Activated B cell treated with CpG ODN at 0.5 μM for 24 hours (primary cell): ENCODE measurements at regions not wholly inside any gene's neighbourhood (a gene's known extent, or its start where the extent isn't known, plus 50 kb on each side); places are given as distances from the start of the nearest gene placed in this dataset.

Source experiments
- ATAC-seq: fragments of 200-7000 bp; cut with Tn5 transposase; one replicate; pipeline ENCODE4 v1.10.0; 2021; ENCODE audit warnings: low read depth, mild to moderate bottlenecking, moderate library complexity
- CTCF ChIA-PET: fragments of 350-600 bp; sonication (Branson Sonifier 250); formaldehyde crosslinking; loops from one replicate; lab custom pipeline; 2021; ENCODE audit warnings: antibody characterized with exemption; lab: Charles Lee
- POLR2A ChIA-PET: fragments of 350-600 bp; sonication (Branson Sonifier 250); formaldehyde crosslinking; loops from one replicate; lab custom pipeline; 2021; ENCODE audit warnings: antibody characterized with exemption; lab: Charles Lee
- DNase-seq: peaks from one replicate; pipeline ENCODE4 v3.0.0; 2022
- H3K27ac Mint-ChIP-seq: one replicate; pipeline ENCODE4 v1.8.0; 2020; ENCODE audit warnings: mixed read lengths
- H3K27me3 Mint-ChIP-seq: one replicate; pipeline ENCODE4 v1.8.0; 2021; ENCODE audit warnings: mixed read lengths
- H3K36me3 Mint-ChIP-seq: one replicate; pipeline ENCODE4 v1.8.0; 2021; ENCODE audit warnings: low read depth, mixed read lengths
- H3K4me1 Mint-ChIP-seq: one replicate; pipeline ENCODE4 v1.8.0; 2021; ENCODE audit warnings: mixed read lengths
- H3K4me3 Mint-ChIP-seq: one replicate; pipeline ENCODE4 v1.8.0; 2020; ENCODE audit warnings: mild to moderate bottlenecking, mixed read lengths
- H3K9me3 Mint-ChIP-seq: one replicate; pipeline ENCODE4 v1.8.0; 2020; ENCODE audit warnings: mixed read lengths
- CTCF ChIP-seq: fragments of 200-600 bp; IDR thresholded peaks from one replicate; pipeline ENCODE4 v1.8.0; 2022; ENCODE audit warnings: antibody characterized with exemption, mild to moderate bottlenecking
- intact Hi-C: fragments of 100-400 bp; cut with micrococcal nuclease; formaldehyde crosslinking; loops from one replicate; pipeline ENCODE4 v1.15.1; 2024

GRCh38 chr9:75588808-75589207, 301.7 kb upstream of the PCSK5 start:
- no peak for TF ChIP-seq CTCF
- H3K27ac Mint-ChIP-seq, result no peak overlapping the region
- no peak for ATAC-seq
- no peaks in the 10 kb centered on the region for H3K9me3 Mint-ChIP-seq
- intact Hi-C loops, result no loop called here
- no peaks in the 10 kb centered on the region for H3K4me1 Mint-ChIP-seq
- no peaks in the 10 kb centered on the region for H3K36me3 Mint-ChIP-seq
- CTCF ChIA-PET, result no interaction called here
- DNase-seq, result no peak
- no peak overlapping the region for H3K4me3 Mint-ChIP-seq
- H3K27me3 Mint-ChIP-seq, result no peaks in the 10 kb centered on the region
- POLR2A ChIA-PET, result no interaction called here

GRCh38 chr9:75589497-75589896, 301.0 kb upstream of the PCSK5 start:
- ChIA-PET POLR2A (no interaction called here), CTCF (no interaction called here)
- no peaks in the 10 kb centered on the region for H3K27me3 Mint-ChIP-seq
- H3K36me3 Mint-ChIP-seq, result no peaks in the 10 kb centered on the region
- no peak overlapping the region for H3K27ac Mint-ChIP-seq
- no peaks in the 10 kb centered on the region for H3K9me3 Mint-ChIP-seq
- ATAC-seq, result no peak
- TF ChIP-seq CTCF, result no peak
- no peak overlapping the region for H3K4me3 Mint-ChIP-seq
- H3K4me1 Mint-ChIP-seq, result no peaks in the 10 kb centered on the region
- intact Hi-C loops, result no loop called here
- DNase-seq, result no peak

- ChIA-PET CTCF (no interaction called here), POLR2A (no interaction called here)
- Mint-ChIP-seq H3K36me3 (no peaks in the 10 kb centered on the region), H3K9me3 (no peaks in the 10 kb centered on the region), H3K27ac (no peak overlapping the region), H3K4me3 (no peak overlapping the region), H3K4me1 (no peaks in the 10 kb centered on the region), H3K27me3 (no peaks in the 10 kb centered on the region)
- intact Hi-C loops, result no loop called here
- no peak for TF ChIP-seq CTCF
- ATAC-seq, result no peak
- no peak for DNase-seq
Measured at GRCh38 chr9:75591972-75592371, 298.5 kb upstream of the PCSK5 start.

- H3K9me3 Mint-ChIP-seq, result no peaks in the 10 kb centered on the region
- POLR2A ChIA-PET, result interaction anchor here (0.6 kb wide), 1 partner anchor 44 kb away, joined by 7 read pairs; no protein-coding TSS in a partner anchor
- DNase-seq (no peak), ATAC-seq (no peak)
- H3K27me3 Mint-ChIP-seq, result no peaks in the 10 kb centered on the region
- intact Hi-C loops, result no loop called here
- no peak overlapping the region for H3K27ac Mint-ChIP-seq
- no peaks in the 10 kb centered on the region for H3K4me1 Mint-ChIP-seq
- CTCF ChIA-PET, result no interaction called here
- TF ChIP-seq CTCF, result no peak
- no peaks in the 10 kb centered on the region for H3K36me3 Mint-ChIP-seq
- H3K4me3 Mint-ChIP-seq, result no peak overlapping the region
Measured at GRCh38 chr9:75592586-75592985, 297.9 kb upstream of the PCSK5 start.

- ChIA-PET POLR2A (no interaction called here), CTCF (no interaction called here)
- Mint-ChIP-seq H3K27ac (no peak overlapping the region), H3K4me3 (no peak overlapping the region), H3K4me1 (no peaks in the 10 kb centered on the region), H3K27me3 (no peaks in the 10 kb centered on the region), H3K36me3 (no peaks in the 10 kb centered on the region), H3K9me3 (no peaks in the 10 kb centered on the region)
- ATAC-seq (no peak), DNase-seq (no peak)
- TF ChIP-seq CTCF, result no peak
- intact Hi-C loops, result no loop called here
Measured at GRCh38 chr9:75593920-75594319, 296.6 kb upstream of the PCSK5 start.
